Suprapubic skin (tissue), 4 donors: ENCODE measurements at regions not wholly inside any gene's neighbourhood (a gene's known extent, or its start where the extent isn't known, plus 50 kb on each side); places are given as distances from the start of the nearest gene placed in this dataset.
"Not testable (repeated sequence)": the region's sequence is repeated elsewhere in the genome, so short reads cannot be mapped to it uniquely, and the experiment has no call there.

Source experiments
- DNase-seq, 2 donors: peaks; one replicate each; pipeline ENCODE4 v3.0.0-alpha.2; 2019; ENCODE audit warnings: low spot score in 2 of 2
- H3K27ac ChIP-seq: fragments of 200-600 bp; sonication (generic); one replicate; pipeline ENCODE4 v1.5.1; 2019
- H3K27me3 ChIP-seq: fragments of 200-600 bp; sonication (generic); one replicate; pipeline ENCODE4 v1.5.1; 2019
- H3K36me3 ChIP-seq: fragments of 200-600 bp; sonication (generic); one replicate; pipeline ENCODE4 v1.5.1; 2019
- H3K4me1 ChIP-seq: fragments of 200-600 bp; sonication (generic); one replicate; pipeline ENCODE4 v1.5.1; 2019
- H3K4me3 ChIP-seq: fragments of 200-600 bp; sonication (generic); one replicate; pipeline ENCODE4 v1.5.1; 2019; ENCODE audit warnings: mild to moderate bottlenecking
- H3K9me3 ChIP-seq: fragments of 200-600 bp; sonication (generic); one replicate; pipeline ENCODE4 v1.5.1; 2019
- EP300 ChIP-seq: sonication (generic); formaldehyde crosslinking; IDR thresholded peaks from one replicate; pipeline ENCODE4 v1.6.1; 2017; ENCODE audit warnings: antibody characterized with exemption
- POLR2A ChIP-seq, 2 donors: fragments of 450-650 bp; IDR thresholded peaks; one replicate each; pipeline ENCODE4 v1.6.1; 2017; ENCODE audit warnings: antibody characterized with exemption in 2 of 2, mild to moderate bottlenecking in 2 of 2, moderate library complexity in 2 of 2
- POLR2AphosphoS5 ChIP-seq, 3 donors: sonication (generic); formaldehyde crosslinking; IDR thresholded peaks; one replicate each; pipeline ENCODE4 v1.6.1; 2017; ENCODE audit warnings: antibody characterized with exemption in 3 of 3
- WGBS: methylation state at CpG from one replicate; pipeline ENCODE4 v1.1.5; 2018; 5-methylcytosine and 5-hydroxymethylcytosine counted together
- TF ChIP-seq, protein P1 (sequence below), 2 donors: fragments of 200-600 bp in 1 of 2; fragments of 450-650 bp in 1 of 2; sonication (generic) in 1 of 2; IDR thresholded peaks; one replicate each; pipeline ENCODE4 v1.5.1; 2016 to 2019; ENCODE audit warnings: antibody characterized with exemption in 2 of 2, mild to moderate bottlenecking in 1 of 2, moderate library complexity in 1 of 2

DNA sequence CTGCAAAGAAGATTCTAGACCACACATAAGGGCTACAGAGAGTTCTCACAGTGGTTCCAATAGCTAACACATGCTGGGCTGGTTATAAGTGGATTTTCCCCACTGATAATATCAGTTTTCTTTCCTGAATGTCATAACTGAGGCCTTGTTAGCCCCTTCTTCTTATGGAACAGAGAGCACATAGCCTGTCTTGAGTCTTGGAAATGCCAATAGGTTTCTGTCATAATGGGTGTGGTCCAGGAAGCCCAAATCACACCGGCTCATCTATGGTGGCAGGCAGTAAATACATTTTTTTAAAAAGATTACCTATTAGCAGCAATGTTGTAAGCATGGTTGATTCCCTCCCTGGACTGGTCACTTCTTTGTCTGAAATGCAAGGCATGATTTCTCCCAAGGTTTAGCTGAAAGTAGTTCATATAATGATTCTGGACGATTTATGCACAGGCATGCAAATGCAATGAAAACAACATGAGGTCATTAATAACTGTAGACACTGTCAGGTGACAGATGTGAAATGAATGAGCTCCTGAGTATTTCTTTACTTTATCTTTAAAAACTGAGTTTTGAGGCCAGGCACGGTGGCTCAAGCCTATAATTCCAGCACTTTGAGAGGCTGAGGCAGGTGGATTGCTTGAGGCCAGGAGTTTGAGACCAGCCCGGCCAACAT is 67.2 kb upstream of the ATP2C1 start:
- 60% methylated on average over 4 of the region's 4 CpGs for WGBS
- H3K27me3 ChIP-seq, result no peaks in the 10 kb centered on the region

DNA sequence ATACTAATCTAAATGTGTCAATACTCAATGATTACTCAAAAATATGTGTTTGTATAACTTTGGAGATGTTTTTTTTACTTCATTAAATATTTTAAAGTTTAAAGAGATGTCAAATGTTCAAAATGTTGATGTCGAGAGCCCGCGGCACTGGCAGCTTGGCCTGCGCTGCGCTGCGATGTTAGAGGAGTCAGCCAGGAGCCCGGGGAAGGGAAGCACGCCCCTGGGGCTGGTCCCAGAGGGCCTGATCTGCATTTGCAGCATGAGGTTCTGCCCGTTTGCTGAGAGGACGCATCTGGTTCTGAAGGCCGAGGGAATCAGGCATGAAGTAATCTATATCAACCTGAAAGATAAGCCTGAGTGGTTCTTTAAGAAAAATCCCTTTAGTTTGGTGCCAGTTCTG is 66.4 kb upstream of the ATP2C1 start:
- Histone ChIP-seq H3K27me3 (no peaks in the 10 kb centered on the region), H3K9me3 (no peaks in the 10 kb centered on the region), H3K27ac (no peak overlapping the region), H3K4me1 (no peaks in the 10 kb centered on the region), H3K4me3 (no peak overlapping the region), H3K36me3 (no peaks in the 10 kb centered on the region)
- TF ChIP-seq, protein P1, sequence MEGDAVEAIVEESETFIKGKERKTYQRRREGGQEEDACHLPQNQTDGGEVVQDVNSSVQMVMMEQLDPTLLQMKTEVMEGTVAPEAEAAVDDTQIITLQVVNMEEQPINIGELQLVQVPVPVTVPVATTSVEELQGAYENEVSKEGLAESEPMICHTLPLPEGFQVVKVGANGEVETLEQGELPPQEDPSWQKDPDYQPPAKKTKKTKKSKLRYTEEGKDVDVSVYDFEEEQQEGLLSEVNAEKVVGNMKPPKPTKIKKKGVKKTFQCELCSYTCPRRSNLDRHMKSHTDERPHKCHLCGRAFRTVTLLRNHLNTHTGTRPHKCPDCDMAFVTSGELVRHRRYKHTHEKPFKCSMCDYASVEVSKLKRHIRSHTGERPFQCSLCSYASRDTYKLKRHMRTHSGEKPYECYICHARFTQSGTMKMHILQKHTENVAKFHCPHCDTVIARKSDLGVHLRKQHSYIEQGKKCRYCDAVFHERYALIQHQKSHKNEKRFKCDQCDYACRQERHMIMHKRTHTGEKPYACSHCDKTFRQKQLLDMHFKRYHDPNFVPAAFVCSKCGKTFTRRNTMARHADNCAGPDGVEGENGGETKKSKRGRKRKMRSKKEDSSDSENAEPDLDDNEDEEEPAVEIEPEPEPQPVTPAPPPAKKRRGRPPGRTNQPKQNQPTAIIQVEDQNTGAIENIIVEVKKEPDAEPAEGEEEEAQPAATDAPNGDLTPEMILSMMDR (IDR thresholded peaks at IDR 0.05), result no peak
- TF ChIP-seq POLR2A (IDR thresholded peaks at IDR 0.05) (no peak), POLR2AphosphoS5 (IDR thresholded peaks at IDR 0.05) (no peak), EP300 (no peak)
- no peak for DNase-seq
- WGBS, result 91% methylated on average over 11 of the region's 11 CpGs

More for the DNA sequence above, 67.2 kb upstream of the ATP2C1 start:
- Histone ChIP-seq H3K27ac (no peak overlapping the region), H3K4me1 (no peaks in the 10 kb centered on the region), H3K4me3 (no peak overlapping the region), H3K9me3 (no peaks in the 10 kb centered on the region), H3K36me3 (no peaks in the 10 kb centered on the region)
- TF ChIP-seq, protein P1 (IDR thresholded peaks at IDR 0.05), result no peak
- no peak for TF ChIP-seq POLR2A (IDR thresholded peaks at IDR 0.05)
- no peak for TF ChIP-seq POLR2AphosphoS5 (IDR thresholded peaks at IDR 0.05)
- TF ChIP-seq EP300, result no peak
- DNase-seq, result no peak

DNA sequence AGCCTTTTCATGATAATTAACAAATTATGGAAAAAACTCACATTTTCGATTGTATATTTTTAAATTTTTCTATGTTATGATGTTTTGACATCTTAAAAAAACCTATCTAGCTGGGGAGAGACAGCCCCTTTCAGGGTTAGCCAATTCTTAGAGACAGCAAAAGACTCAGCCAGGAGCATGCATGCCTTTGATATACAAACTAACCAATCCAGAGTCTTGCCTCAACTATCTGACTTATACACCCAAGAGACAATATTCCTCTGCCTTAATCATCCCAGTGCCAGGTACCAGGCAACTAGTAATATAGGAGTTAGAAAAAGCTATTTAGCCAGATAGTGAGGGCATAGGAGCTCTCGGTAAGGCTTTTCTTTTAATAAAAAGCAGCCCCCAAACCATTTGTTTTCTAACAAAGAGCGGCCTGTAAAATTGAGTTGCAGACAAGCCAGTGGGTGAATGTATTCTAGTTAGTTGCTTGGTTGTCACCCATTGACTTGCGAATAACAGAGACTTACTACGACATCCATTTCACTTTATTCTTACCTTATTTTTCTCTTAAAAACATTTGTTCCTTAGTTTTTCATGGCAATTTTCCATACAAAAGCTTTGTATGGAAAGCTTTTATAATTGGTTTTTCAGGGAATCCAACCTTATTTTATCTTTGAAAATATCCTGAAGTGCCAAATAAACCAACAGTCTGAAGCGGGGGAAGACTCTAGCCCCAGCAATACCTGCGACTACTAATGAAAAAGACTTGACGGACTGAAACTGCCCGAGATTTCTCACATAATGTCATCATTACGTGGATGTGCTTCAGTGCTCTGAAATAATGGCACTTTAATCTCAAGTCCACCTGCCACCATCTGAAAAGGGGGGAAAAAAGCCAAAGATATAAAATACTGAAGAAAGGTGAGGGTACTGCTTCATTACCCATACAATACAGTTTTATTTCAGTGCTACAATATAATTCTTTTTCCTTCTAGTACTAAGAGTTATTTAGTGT is 64.6 kb upstream of the ATP2C1 start:
- Histone ChIP-seq H3K27ac (no peak overlapping the region), H3K4me3 (no peak overlapping the region), H3K27me3 (no peaks in the 10 kb centered on the region), H3K36me3 (no peaks in the 10 kb centered on the region), H3K9me3 (no peaks in the 10 kb centered on the region), H3K4me1 (no peaks in the 10 kb centered on the region)
- no peak for DNase-seq
- TF ChIP-seq POLR2AphosphoS5 (IDR thresholded peaks at IDR 0.05), result no peak
- no peak for TF ChIP-seq POLR2A (IDR thresholded peaks at IDR 0.05)
- TF ChIP-seq EP300, result no peak
- TF ChIP-seq, protein P1 (IDR thresholded peaks at IDR 0.05), result no peak
- 87% methylated on average over 10 of the region's 10 CpGs for WGBS

DNA sequence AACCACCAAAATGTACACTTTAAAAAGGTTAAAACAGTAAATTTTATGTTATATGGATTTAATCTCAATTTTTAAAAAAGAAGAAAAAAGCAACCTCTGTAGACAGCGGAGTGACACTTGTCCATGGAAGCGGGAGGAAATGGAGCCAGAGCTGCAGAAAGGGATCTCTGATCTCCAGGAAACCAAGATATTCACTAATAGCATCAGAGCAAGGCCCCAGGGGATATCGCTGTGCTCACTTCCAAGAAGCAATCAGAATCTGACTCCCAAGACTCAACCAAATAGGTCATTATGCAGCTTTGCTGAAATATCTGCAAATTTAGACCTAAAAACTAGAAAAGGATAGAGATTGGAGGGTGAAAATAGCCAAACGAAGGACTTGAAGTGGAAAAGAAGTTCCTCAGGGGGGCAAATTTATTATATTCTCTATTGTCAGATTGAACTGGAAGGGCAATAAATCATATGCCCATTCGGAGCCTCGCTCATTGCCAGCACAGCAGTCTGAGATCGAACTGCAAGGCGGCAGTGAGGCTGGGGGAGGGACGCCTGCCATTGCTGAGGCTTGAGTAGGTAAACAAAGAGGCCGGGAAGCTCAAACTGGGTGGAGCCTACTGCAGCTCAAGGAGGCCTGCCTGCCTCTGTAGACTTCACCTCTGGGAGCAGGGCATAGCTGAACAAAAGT is 62.0 kb upstream of the ATP2C1 start:
- no peaks in the 10 kb centered on the region for H3K9me3 ChIP-seq
- no peak for DNase-seq
- H3K36me3 ChIP-seq, result no peaks in the 10 kb centered on the region
- no peak overlapping the region for H3K27ac ChIP-seq
- TF ChIP-seq, protein P1 (IDR thresholded peaks at IDR 0.05), result no peak
- 59% methylated on average over 10 of the region's 10 CpGs for WGBS
- peaks cover 16% of the 10 kb centered on the region for H3K4me1 ChIP-seq
- no peaks in the 10 kb centered on the region for H3K27me3 ChIP-seq
- H3K4me3 ChIP-seq, result no peak overlapping the region

DNA sequence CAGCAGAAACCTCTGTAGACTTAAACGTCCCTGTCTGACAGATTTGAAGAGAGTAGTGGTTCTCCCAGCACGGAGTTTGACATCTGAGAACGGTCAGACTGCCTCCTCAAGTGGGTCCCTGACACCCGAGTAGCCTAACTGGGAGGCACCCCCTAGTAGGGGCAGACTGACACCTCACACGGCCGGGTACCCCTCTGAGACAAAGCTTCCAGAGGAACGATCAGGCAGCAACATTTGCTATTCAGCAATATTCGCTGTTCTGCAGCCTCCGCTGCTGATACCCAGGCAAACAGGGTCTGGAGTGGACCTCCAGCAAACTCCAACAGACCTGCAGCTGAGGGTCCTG is 61.5 kb upstream of the ATP2C1 start:
- WGBS, result 49% methylated on average over 8 of the region's 9 CpGs
- H3K27ac ChIP-seq, result not testable (repeated sequence)

More for the DNA sequence above, 61.5 kb upstream of the ATP2C1 start:
- peaks cover 16% of the 10 kb centered on the region for H3K4me1 ChIP-seq
- not testable (repeated sequence) for H3K9me3 ChIP-seq, H3K4me3 ChIP-seq, H3K36me3 ChIP-seq, DNase-seq, H3K27me3 ChIP-seq
